Liver (tissue), 8 donors: ENCODE measurements at regions not wholly inside any gene's neighbourhood (a gene's known extent, or its start where the extent isn't known, plus 50 kb on each side); places are given as distances from the start of the nearest gene placed in this dataset.

Source experiments
- DNase-seq: peaks from one replicate; pipeline ENCODE4 v3.0.0-alpha.2; 2017; ENCODE audit warnings: low spot score
- H3K27ac ChIP-seq, 2 donors: one replicate each; pipeline ENCODE4 v1.7.0; 2013; ENCODE audit warnings: inconsistent platforms in 2 of 2, low read length in 2 of 2, control low read depth in 1 of 2, low read depth in 1 of 2, mild to moderate bottlenecking in 1 of 2
- H3K27me3 ChIP-seq, 4 donors: one replicate each; pipeline versions ENCODE4 v1.6.1 to v1.7.0; 2013; ENCODE audit warnings: low read length in 3 of 4, inconsistent platforms in 1 of 4, mild to moderate bottlenecking in 1 of 4, moderate library complexity in 1 of 4; ENCODE audit not compliant: control insufficient read depth in 4 of 4, insufficient read depth in 4 of 4
- H3K36me3 ChIP-seq, 4 donors: one replicate each; pipeline versions ENCODE4 v1.6.1 to v1.7.0; 2013; ENCODE audit warnings: low read length in 3 of 4, mild to moderate bottlenecking in 3 of 4, low read depth in 1 of 4, moderate library complexity in 1 of 4; ENCODE audit not compliant: control insufficient read depth in 4 of 4, insufficient read depth in 3 of 4
- H3K4me1 ChIP-seq, 4 donors: one replicate each; pipeline versions ENCODE4 v1.6.1 to v1.7.0; 2013; ENCODE audit warnings: low read length in 3 of 4, mild to moderate bottlenecking in 3 of 4, moderate library complexity in 1 of 4; ENCODE audit not compliant: control insufficient read depth in 4 of 4, insufficient read depth in 4 of 4
- H3K4me3 ChIP-seq, 3 donors: one replicate each; pipeline versions ENCODE4 v1.6.1 to v1.7.0; 2013; ENCODE audit warnings: low read length in 3 of 3, control low read depth in 1 of 3, low read depth in 1 of 3, mild to moderate bottlenecking in 1 of 3
- H3K9ac ChIP-seq, 2 donors: one replicate each; pipeline ENCODE4 v1.7.0; 2013; ENCODE audit warnings: low read length in 2 of 2, mild to moderate bottlenecking in 2 of 2, moderate library complexity in 2 of 2, control low read depth in 1 of 2, low read depth in 1 of 2
- H3K9me3 ChIP-seq, 4 donors: one replicate each; pipeline versions ENCODE4 v1.6.1 to v1.7.0; 2013; ENCODE audit warnings: low read length in 3 of 4; ENCODE audit not compliant: control insufficient read depth in 4 of 4
- CTCF ChIP-seq: fragments of 150-350 bp; IDR thresholded peaks from 2 replicates; pipeline ENCODE4 v1.5.1; 2017; ENCODE audit warnings: improper control_type of control experiment, low read depth, low read length; ENCODE audit not compliant: missing input control
- EGR1 ChIP-seq, 2 donors: IDR thresholded peaks; 2 replicates each; pipeline ENCODE4 v1.6.1; 2016 to 2018; ENCODE audit warnings: antibody characterized with exemption in 2 of 2, low read depth in 2 of 2
- GABPA ChIP-seq, 2 donors: IDR thresholded peaks in 1 of 2; conservative IDR thresholded peaks in 1 of 2; 2 replicates each; pipeline ENCODE4 v1.6.1; 2016; ENCODE audit warnings: antibody characterized with exemption in 2 of 2, mild to moderate bottlenecking in 1 of 2, moderate library complexity in 1 of 2
- HNF4A ChIP-seq, 2 donors: conservative IDR thresholded peaks; 2 replicates each; pipeline ENCODE4 v1.6.1; 2016; ENCODE audit warnings: antibody characterized with exemption in 2 of 2, mild to moderate bottlenecking in 2 of 2
- HNF4G ChIP-seq: IDR thresholded peaks from 2 replicates; pipeline ENCODE4 v1.6.1; 2016; ENCODE audit warnings: antibody characterized with exemption
- JUND ChIP-seq, 2 donors: IDR thresholded peaks; 2 replicates each; pipeline ENCODE4 v1.6.1; 2016; ENCODE audit warnings: antibody characterized with exemption in 2 of 2
- MAX ChIP-seq: IDR thresholded peaks from 2 replicates; pipeline ENCODE4 v1.6.1; 2016; ENCODE audit warnings: antibody characterized with exemption
- RXRA ChIP-seq, 2 donors: IDR thresholded peaks; 2 replicates each; pipeline ENCODE4 v1.6.1; 2017 to 2018; ENCODE audit warnings: antibody characterized with exemption in 2 of 2, mild to moderate bottlenecking in 1 of 2
- SP1 ChIP-seq: IDR thresholded peaks from 2 replicates; pipeline ENCODE4 v1.6.1; 2018; ENCODE audit warnings: antibody characterized with exemption, mild to moderate bottlenecking
- TAF1 ChIP-seq: conservative IDR thresholded peaks from 2 replicates; pipeline ENCODE4 v1.6.1; 2016; ENCODE audit warnings: antibody characterized with exemption, mild to moderate bottlenecking
- YY1 ChIP-seq: IDR thresholded peaks from 2 replicates; pipeline ENCODE4 v1.6.1; 2016; ENCODE audit warnings: antibody characterized with exemption, mild to moderate bottlenecking
- WGBS: extraction: QIAGEN DNeasy Blood & Tissue Kit; methylation state at CpG from one replicate; pipeline ENCODE4 v1.1.7; 2013; 5-methylcytosine and 5-hydroxymethylcytosine counted together
- TF ChIP-seq, protein P1 (sequence below): IDR thresholded peaks from 2 replicates; pipeline ENCODE4 v1.6.1; 2016; ENCODE audit warnings: antibody characterized with exemption, mild to moderate bottlenecking
- TF ChIP-seq, protein P2 (sequence below): IDR thresholded peaks from 2 replicates; pipeline ENCODE4 v1.6.1; 2016; ENCODE audit warnings: antibody characterized with exemption
- donor health status: healthy.
- donor health status: healthy.
- donor health status: healthy.
- donor health status: healthy.
- donor health status: healthy.

DNA sequence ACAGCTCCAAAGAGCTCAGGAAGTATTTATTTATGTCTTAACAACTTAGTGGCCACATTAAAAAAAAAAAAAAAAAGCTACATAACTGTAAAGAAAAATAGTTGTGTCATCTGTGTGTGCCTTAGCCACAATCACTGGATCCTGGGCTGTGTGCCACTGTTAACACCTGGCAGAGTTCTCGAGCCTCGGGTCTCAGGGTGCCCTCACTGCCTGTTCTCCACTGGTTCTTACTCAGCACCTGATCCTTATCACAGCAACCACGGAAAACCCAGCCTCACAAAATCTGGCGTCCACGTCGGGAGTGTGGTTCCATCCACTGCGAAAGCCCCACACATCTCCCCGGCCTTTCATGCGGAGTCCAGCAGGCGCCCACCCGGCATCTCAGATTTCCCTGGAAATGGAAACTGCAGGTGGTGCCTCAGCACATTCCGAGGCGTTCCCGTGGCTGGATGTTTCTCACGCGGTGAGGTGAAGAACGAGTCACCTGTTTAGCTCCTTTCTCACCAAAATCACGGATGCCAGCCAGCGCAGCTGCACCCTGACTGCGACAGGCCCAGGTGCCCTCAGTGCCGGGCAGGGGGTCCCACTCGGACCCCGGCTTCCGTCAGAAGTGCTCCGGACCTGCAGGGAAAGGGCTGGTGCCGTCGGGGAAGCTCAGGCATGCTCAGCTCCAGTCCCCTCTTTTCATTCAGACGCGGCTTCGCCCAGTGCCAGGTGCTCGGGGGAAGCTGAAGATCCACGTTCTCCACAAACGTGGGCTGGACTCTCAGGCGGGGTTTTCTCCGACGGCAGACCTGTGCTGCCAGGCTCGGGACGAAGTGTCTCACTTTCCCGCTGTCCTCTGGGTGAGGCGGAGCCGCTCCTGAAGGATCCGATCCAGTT lies 198.7 kb upstream of the SALL3 start:
- Histone ChIP-seq H3K36me3 (no peaks in the 10 kb centered on the region), H3K27me3 (no peaks in the 10 kb centered on the region), H3K4me3 (no peak overlapping the region), H3K27ac (no peak overlapping the region), H3K9ac (no peak overlapping the region), H3K4me1 (no peaks in the 10 kb centered on the region), H3K9me3 (no peaks in the 10 kb centered on the region)
- WGBS, result 86% methylated on average over 42 of the region's 42 CpGs
- DNase-seq, result no peak
- TF ChIP-seq CTCF (no peak), YY1 (no peak), JUND (IDR thresholded peaks at IDR 0.05) (no peak), MAX (no peak), TAF1 (no peak), RXRA (IDR thresholded peaks at IDR 0.05) (no peak), HNF4A (conservative IDR thresholded peaks at IDR 0.05) (no peak), SP1 (no peak), HNF4G (no peak), EGR1 (IDR thresholded peaks at IDR 0.05; ENCODE audit: low read depth in 2 of 2) (no peak)
- TF ChIP-seq, protein P1, sequence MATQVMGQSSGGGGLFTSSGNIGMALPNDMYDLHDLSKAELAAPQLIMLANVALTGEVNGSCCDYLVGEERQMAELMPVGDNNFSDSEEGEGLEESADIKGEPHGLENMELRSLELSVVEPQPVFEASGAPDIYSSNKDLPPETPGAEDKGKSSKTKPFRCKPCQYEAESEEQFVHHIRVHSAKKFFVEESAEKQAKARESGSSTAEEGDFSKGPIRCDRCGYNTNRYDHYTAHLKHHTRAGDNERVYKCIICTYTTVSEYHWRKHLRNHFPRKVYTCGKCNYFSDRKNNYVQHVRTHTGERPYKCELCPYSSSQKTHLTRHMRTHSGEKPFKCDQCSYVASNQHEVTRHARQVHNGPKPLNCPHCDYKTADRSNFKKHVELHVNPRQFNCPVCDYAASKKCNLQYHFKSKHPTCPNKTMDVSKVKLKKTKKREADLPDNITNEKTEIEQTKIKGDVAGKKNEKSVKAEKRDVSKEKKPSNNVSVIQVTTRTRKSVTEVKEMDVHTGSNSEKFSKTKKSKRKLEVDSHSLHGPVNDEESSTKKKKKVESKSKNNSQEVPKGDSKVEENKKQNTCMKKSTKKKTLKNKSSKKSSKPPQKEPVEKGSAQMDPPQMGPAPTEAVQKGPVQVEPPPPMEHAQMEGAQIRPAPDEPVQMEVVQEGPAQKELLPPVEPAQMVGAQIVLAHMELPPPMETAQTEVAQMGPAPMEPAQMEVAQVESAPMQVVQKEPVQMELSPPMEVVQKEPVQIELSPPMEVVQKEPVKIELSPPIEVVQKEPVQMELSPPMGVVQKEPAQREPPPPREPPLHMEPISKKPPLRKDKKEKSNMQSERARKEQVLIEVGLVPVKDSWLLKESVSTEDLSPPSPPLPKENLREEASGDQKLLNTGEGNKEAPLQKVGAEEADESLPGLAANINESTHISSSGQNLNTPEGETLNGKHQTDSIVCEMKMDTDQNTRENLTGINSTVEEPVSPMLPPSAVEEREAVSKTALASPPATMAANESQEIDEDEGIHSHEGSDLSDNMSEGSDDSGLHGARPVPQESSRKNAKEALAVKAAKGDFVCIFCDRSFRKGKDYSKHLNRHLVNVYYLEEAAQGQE, result no peak
- TF ChIP-seq, protein P2, sequence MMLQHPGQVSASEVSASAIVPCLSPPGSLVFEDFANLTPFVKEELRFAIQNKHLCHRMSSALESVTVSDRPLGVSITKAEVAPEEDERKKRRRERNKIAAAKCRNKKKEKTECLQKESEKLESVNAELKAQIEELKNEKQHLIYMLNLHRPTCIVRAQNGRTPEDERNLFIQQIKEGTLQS, result no peak

- Histone ChIP-seq H3K4me3 (no peak overlapping the region), H3K9me3 (no peaks in the 10 kb centered on the region), H3K4me1 (no peaks in the 10 kb centered on the region), H3K27me3 (no peaks in the 10 kb centered on the region), H3K36me3 (no peaks in the 10 kb centered on the region), H3K27ac (no peak overlapping the region), H3K9ac (no peak overlapping the region)
- 87% methylated on average over 28 of the region's 28 CpGs for WGBS
- no peak for DNase-seq
- TF ChIP-seq EGR1 (IDR thresholded peaks at IDR 0.05; ENCODE audit: low read depth in 2 of 2) (no peak), RXRA (IDR thresholded peaks at IDR 0.05) (no peak), CTCF (no peak), HNF4A (conservative IDR thresholded peaks at IDR 0.05) (no peak), JUND (IDR thresholded peaks at IDR 0.05) (no peak), YY1 (no peak), MAX (no peak), GABPA (IDR thresholded peaks at IDR 0.05 in 1 of 2, conservative IDR thresholded peaks at IDR 0.05 in 1 of 2) (no peak)
- TF ChIP-seq, protein P2, result no peak
- TF ChIP-seq, protein P1, result no peak
These were observed 198.0 kb upstream of the SALL3 start for GRCh38 chr18:78781601-78781960.
